GM19238 (cell line): ENCODE measurements at regions not wholly inside any gene's neighbourhood (a gene's known extent, or its start where the extent isn't known, plus 50 kb on each side); places are given as distances from the start of the nearest gene placed in this dataset.
"Not testable (repeated sequence)": the region's sequence is repeated elsewhere in the genome, so short reads cannot be mapped to it uniquely, and the experiment has no call there.

Source experiments
- DNase-seq: peaks from one replicate; pipeline ENCODE4 v3.0.0; 2011; ENCODE audit warnings: low spot score; ENCODE audit not compliant: insufficient read length

- not testable (repeated sequence) for DNase-seq
Measured at GRCh38 chr7:125061083-125061745, 131.6 kb upstream of the POT1 start.

DNA sequence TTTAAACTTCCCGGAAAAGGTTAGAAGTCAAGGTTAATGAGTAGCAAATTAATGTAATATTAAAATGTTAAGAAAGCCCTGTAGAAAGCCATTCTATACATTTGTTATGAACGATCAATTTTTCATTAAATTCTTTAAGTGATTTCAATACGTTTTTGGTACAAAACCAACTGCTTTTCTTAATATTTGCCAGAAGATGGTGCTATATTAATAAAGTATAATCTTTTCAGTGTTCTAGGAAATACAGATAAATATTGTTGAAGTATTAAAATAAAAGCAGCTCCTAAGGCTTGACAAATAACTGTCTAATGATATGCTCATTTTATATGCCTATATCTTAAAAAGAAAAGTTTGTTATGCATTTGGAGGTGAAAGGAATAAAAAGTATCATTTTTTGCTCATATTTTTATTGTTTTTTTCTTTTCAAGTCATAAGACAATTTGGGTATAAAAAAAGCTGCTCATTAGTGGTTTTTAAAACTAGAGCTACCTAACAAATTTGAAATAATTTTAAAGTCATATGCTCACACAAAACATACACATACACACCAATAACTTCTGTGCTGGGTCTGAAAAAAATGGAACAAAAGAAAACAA, 130.3 kb upstream of the POT1 start:
- DNase-seq: no peak

DNA sequence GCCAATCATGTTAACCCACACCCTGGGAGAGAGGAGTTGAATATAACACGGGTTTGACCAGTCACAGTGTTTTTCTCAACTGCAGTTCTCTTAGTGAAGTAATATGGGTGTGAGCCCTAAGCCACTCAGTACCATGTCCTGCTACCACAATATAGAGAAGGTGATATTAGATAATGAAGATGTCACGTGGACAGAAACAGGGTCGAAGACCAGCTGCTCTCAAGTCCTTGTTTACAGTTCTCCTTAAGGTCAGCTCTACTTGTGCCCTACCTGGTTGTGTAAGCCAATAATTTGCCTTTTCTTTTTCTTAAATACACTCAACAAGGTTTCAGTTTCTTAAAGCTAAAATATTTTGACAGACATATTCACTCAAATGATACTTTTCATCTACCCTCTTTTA, 128.3 kb upstream of the POT1 start:
- DNase-seq: no peak

- DNase-seq: no peak
Measured at GRCh38 chr7:125055376-125055775, 125.8 kb upstream of the POT1 start.

GRCh38 chr7:125046767-125047166, 117.1 kb upstream of the POT1 start:
- DNase-seq: no peak

- no peak for DNase-seq
Measured at GRCh38 chr7:125033506-125033905, 103.9 kb upstream of the POT1 start.

- DNase-seq: no peak
Measured at GRCh38 chr7:125032943-125033342, 103.3 kb upstream of the POT1 start.

GRCh38 chr7:125030756-125031387, 101.2 kb upstream of the POT1 start:
- no peak for DNase-seq

DNA sequence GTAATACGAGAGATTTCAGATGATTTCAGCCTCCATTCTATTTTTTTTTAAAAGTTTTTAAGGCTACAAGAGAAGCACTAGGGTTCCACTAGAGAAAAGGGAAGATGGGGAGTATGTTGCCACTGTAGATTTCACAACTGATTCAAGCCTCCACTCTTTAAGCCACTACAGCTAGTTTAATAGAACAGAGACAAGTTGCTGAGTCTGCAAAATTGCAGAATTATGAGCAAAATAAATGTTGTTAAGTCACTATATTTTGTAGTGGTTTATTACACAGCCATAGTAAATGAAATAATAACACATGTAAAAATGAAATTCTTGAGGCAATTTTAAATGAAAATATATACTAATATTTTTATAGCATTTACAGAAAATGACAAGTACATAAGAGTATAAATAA, 96.0 kb upstream of the POT1 start:
- DNase-seq: no peak

DNA sequence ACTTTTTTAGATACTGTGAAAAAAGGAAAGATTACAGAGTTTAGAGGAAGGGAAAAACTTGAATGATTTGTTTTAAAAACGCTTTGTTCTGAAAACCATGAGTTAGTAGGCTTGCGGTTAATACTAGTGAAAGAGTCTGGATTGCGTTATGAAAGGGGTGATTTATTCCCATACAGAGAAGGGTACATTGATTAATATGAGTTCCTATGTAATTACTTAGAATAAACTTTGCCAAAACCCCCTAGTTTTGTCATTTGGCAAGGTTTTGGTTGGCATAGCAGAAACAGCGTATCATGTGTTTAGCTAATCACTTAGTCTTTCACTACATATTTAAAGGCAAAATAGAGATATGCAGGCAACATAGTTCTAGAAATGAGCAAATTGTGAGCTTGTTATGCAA, 91.2 kb upstream of the POT1 start:
- no peak for DNase-seq

DNA sequence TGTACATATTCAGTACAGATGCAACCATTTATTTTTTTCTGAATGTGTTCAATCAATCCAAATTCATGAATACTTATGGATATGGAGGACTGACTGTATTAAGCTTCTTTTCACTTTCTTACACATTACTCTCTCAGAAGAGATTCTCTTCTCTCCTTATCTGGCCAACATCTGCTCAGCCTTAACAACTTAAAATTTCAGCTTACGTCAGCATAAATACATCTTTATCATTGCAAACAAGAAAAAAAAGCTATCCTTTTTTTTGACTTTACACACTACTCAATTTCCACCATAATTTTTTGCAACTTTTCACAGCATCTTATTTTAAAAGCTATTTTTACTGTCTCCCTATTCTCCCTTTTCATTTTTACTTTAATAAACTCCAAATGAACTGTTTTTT, 80.9 kb upstream of the POT1 start:
- DNase-seq: no peak

GRCh38 chr7:124996778-124997177, 67.2 kb upstream of the POT1 start:
- DNase-seq: no peak

DNA sequence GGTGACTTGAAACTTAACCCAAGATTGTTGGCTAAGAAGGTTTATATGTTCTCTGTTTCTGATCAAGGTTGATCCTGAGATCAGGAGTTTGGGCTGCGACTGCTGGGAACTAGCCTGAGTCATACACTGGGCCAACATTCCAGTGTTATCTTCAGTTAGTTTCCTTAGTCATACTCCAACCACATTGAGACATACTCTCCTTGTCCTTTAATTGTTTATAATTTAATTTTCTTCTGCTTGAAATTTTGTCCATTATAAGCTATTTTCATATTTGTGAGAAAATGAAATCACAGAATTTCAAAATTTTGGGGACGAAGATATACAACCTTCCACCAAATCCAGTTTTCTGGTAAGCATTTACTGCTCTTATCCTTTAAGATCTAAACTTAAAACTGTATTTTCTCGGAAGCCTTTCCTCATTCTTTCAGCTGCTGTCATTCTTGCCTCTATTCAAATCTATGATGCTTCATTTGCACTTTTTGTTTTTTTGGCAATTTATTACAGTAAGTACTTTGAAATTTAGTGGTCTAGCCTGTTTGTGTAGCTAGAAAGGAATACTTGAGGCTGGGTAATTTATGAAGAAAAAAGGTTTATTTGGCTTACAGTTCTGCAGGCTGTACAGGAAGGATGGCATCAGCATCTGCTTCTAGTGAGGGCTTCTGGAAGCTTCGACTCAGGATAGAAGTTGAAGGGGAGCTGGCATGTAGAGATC, 63.4 kb upstream of the POT1 start:
- no peak for DNase-seq

- no peak for DNase-seq
Measured at GRCh38 chr7:124989911-124990310, 60.3 kb upstream of the POT1 start.
